PFSK-1 (cell line): ENCODE measurements at regions not wholly inside any gene's neighbourhood (a gene's known extent, or its start where the extent isn't known, plus 50 kb on each side); places are given as distances from the start of the nearest gene placed in this dataset.

ENCODE experiments used
- POLR2AphosphoS5 ChIP-seq: IDR thresholded peaks from 2 replicates; pipeline ENCODE4 v1.6.1; 2012; ENCODE audit warnings: low read depth, mild to moderate bottlenecking, control low read depth, low read length, moderate library complexity
- TAF1 ChIP-seq: IDR thresholded peaks from 2 replicates; pipeline ENCODE4 v1.6.1; 2012; ENCODE audit warnings: low read length, control low read depth, borderline replicate concordance; ENCODE audit not compliant: insufficient read depth
- TF ChIP-seq, protein P1 (sequence below), 2 experiments: IDR thresholded peaks; 2 replicates each; pipeline versions ENCODE4 v1.6.1 to v1.8.0; 2011 to 2012; ENCODE audit warnings: low read depth in 2 of 2, low read length in 2 of 2, control low read depth in 1 of 2, inconsistent platforms in 1 of 2, mild to moderate bottlenecking in 1 of 2, moderate library complexity in 1 of 2; ENCODE audit not compliant: insufficient read depth in 1 of 2

DNA sequence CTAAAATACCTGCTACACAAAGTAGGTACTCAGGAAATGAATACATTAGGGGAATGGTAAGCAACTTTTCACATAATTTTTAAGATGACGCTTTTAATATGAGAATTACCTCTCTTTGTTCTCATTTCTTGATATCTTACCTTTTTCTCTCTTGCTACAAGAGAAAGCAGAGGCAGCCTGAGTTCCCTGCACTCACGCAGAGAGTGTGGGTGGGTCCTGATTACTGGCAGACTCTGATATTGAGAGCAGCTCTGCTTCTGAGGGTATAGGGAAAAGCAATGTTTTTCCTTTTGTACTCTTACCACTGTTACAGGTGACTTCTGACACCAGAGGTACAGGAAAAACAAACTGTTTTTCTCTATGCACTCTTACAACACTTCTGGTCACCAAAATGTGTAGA, 420.2 kb upstream of the TMTC1 start:
- TF ChIP-seq POLR2AphosphoS5 (no peak), TAF1 (no peak)
- TF ChIP-seq, protein P1, sequence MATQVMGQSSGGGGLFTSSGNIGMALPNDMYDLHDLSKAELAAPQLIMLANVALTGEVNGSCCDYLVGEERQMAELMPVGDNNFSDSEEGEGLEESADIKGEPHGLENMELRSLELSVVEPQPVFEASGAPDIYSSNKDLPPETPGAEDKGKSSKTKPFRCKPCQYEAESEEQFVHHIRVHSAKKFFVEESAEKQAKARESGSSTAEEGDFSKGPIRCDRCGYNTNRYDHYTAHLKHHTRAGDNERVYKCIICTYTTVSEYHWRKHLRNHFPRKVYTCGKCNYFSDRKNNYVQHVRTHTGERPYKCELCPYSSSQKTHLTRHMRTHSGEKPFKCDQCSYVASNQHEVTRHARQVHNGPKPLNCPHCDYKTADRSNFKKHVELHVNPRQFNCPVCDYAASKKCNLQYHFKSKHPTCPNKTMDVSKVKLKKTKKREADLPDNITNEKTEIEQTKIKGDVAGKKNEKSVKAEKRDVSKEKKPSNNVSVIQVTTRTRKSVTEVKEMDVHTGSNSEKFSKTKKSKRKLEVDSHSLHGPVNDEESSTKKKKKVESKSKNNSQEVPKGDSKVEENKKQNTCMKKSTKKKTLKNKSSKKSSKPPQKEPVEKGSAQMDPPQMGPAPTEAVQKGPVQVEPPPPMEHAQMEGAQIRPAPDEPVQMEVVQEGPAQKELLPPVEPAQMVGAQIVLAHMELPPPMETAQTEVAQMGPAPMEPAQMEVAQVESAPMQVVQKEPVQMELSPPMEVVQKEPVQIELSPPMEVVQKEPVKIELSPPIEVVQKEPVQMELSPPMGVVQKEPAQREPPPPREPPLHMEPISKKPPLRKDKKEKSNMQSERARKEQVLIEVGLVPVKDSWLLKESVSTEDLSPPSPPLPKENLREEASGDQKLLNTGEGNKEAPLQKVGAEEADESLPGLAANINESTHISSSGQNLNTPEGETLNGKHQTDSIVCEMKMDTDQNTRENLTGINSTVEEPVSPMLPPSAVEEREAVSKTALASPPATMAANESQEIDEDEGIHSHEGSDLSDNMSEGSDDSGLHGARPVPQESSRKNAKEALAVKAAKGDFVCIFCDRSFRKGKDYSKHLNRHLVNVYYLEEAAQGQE (IDR thresholded peaks at IDR 0.05; ENCODE audit: insufficient read depth in 1 of 2, low read depth in 2 of 2, low read length in 2 of 2) = no peak
